RWPE1 (cell line): ENCODE measurements at regions not wholly inside any gene's neighbourhood (a gene's known extent, or its start where the extent isn't known, plus 50 kb on each side); places are given as distances from the start of the nearest gene placed in this dataset.

Source experiments
- CTCF ChIA-PET: fragments of 350-600 bp; sonication (Branson Sonifier 250); formaldehyde crosslinking; extraction: SDS; loops from one replicate; lab custom pipeline; 2021; lab: Yijun Ruan, JAX
- POLR2A ChIA-PET: fragments of 400-600 bp; formaldehyde crosslinking; extraction: SDS; loops from one replicate; lab custom pipeline; 2020; ENCODE audit warnings: antibody characterized with exemption; ENCODE audit not compliant: low non-redundant PET; lab: Yijun Ruan, JAX
- DNase-seq: peaks from one replicate; pipeline ENCODE4 v3.0.0; 2012; ENCODE audit warnings: low spot score
- H3K27ac ChIP-seq: fragments of 450-650 bp; 2 replicates; pipeline ENCODE4 v1.5.1; 2017
- CTCF ChIP-seq: fragments of 450-650 bp; conservative IDR thresholded peaks from 2 replicates; pipeline ENCODE4 v1.5.1; 2017; ENCODE audit warnings: low read depth, mild to moderate bottlenecking

- no peak overlapping the region for H3K27ac ChIP-seq
- DNase-seq, result no peak
- POLR2A ChIA-PET, result no interaction called here
- no peak for TF ChIP-seq CTCF
- CTCF ChIA-PET, result no interaction called here
Measured at GRCh38 chr17:20924306-20924705, 118.5 kb downstream of the USP22 start.

GRCh38 chr17:20925091-20925490 is 117.7 kb downstream of the USP22 start:
- no peak for TF ChIP-seq CTCF
- POLR2A ChIA-PET, result no interaction called here
- no peak overlapping the region for H3K27ac ChIP-seq
- DNase-seq, result no peak
- CTCF ChIA-PET, result no interaction called here

GRCh38 chr17:20925954-20926353 is 116.9 kb downstream of the USP22 start:
- no peak for DNase-seq
- H3K27ac ChIP-seq, result no peak overlapping the region
- no peak for TF ChIP-seq CTCF
- ChIA-PET POLR2A (no interaction called here), CTCF (no interaction called here)

DNA sequence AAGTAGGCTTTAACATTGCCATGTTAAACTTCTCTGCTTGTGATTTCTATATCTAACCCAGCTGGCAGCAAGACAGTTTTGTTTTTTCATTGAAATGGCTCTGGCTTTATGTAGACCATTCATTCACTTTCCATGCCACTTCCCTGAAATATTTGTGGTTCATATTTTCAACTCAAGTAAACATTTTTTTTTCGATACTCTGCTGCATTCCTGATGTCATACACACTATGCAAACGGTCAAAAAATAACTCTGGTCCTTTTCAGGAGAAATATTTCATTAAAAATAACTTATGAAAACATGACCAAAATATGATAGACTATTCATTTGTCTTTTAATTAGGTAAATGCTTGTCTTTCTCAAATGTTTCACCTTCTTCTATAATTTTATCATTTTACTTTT is 116.3 kb downstream of the USP22 start:
- DNase-seq, result no peak
- no peak for TF ChIP-seq CTCF
- POLR2A ChIA-PET, result no interaction called here
- no peak overlapping the region for H3K27ac ChIP-seq
- CTCF ChIA-PET, result no interaction called here

- H3K27ac ChIP-seq, result no peak overlapping the region
- ChIA-PET CTCF (no interaction called here), POLR2A (no interaction called here)
- TF ChIP-seq CTCF, result no peak
- no peak for DNase-seq
Measured at GRCh38 chr17:20927308-20927977, 115.4 kb downstream of the USP22 start.

DNA sequence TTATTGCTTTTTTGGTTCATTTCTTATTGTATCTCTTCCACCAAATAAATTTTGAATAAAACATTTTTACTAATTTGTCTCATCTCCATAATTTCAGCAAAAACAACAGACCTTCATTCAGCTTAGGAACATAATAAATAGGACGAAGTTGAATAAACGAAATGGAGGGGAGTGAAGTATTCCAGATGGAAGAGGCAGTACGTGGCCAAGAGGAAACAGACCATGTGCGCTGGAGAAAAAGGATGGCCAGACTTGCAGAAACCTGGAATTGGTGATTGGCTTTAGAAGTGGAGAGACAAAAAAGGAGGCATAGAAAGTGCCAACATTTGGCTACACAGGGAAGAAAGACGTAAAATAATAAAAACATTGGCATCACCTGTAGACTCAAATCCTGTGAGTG is 113.5 kb downstream of the USP22 start:
- TF ChIP-seq CTCF, result no peak
- CTCF ChIA-PET, result no interaction called here

More for the DNA sequence above, 113.5 kb downstream of the USP22 start:
- no peak for DNase-seq
- POLR2A ChIA-PET, result no interaction called here
- no peak overlapping the region for H3K27ac ChIP-seq
